DMS 273 (cell line): ENCODE measurements at regions not wholly inside any gene's neighbourhood (a gene's known extent, or its start where the extent isn't known, plus 50 kb on each side); places are given as distances from the start of the nearest gene placed in this dataset.
"Not testable (repeated sequence)": the region's sequence is repeated elsewhere in the genome, so short reads cannot be mapped to it uniquely, and the experiment has no call there.

Source experiments
- DNase-seq: peaks from one replicate; lab custom pipeline; 2025; ENCODE audit not compliant: unreplicated experiment; lab: John Stamatoyannopoulos, UW

GRCh38 chr10:22825841-22826240 lies 102.0 kb upstream of the ARMC3 start:
- DNase-seq, result no peak

- no peak for DNase-seq
These were observed 102.9 kb upstream of the ARMC3 start for GRCh38 chr10:22824984-22825383.

- DNase-seq, result no peak
These were observed 103.3 kb upstream of the ARMC3 start for GRCh38 chr10:22824520-22824919.

- DNase-seq, result no peak
These were observed 104.7 kb upstream of the ARMC3 start for GRCh38 chr10:22823109-22823508.

- DNase-seq, result not testable (repeated sequence)
These were observed 105.9 kb upstream of the ARMC3 start for GRCh38 chr10:22821921-22822320.

- peak; percentile 3 for DNase-seq
These were observed 106.4 kb upstream of the ARMC3 start for GRCh38 chr10:22821501-22821900.

- DNase-seq, result peak; percentile 32
These were observed 101.9 kb upstream of the PIP4K2A start for GRCh38 chr10:22816298-22816653.

- peak; percentile 49 for DNase-seq
These were observed 96.5 kb upstream of the PIP4K2A start for GRCh38 chr10:22810643-22811465.

GRCh38 chr10:22807238-22807637 lies 92.9 kb upstream of the PIP4K2A start:
- DNase-seq, result no peak

GRCh38 chr10:22805304-22805703 lies 90.9 kb upstream of the PIP4K2A start:
- peak; percentile 24 for DNase-seq

GRCh38 chr10:22803261-22803885 lies 89.0 kb upstream of the PIP4K2A start:
- DNase-seq, result no peak

GRCh38 chr10:22801785-22802184 lies 87.4 kb upstream of the PIP4K2A start:
- no peak for DNase-seq

- not testable (repeated sequence) for DNase-seq
These were observed 83.4 kb upstream of the PIP4K2A start for GRCh38 chr10:22797796-22798195.

- no peak for DNase-seq
These were observed 81.2 kb upstream of the PIP4K2A start for GRCh38 chr10:22795546-22795945.

GRCh38 chr10:22792161-22792560 lies 77.8 kb upstream of the PIP4K2A start:
- DNase-seq, result no peak

- no peak for DNase-seq
These were observed 77.3 kb upstream of the PIP4K2A start for GRCh38 chr10:22791665-22792064.

- DNase-seq, result no peak
These were observed 70.3 kb upstream of the PIP4K2A start for GRCh38 chr10:22784668-22785067.

GRCh38 chr10:22783807-22784206 lies 69.4 kb upstream of the PIP4K2A start:
- DNase-seq, result no peak

- DNase-seq, result peak; percentile 90
These were observed 66.1 kb upstream of the PIP4K2A start for GRCh38 chr10:22780474-22780885.

GRCh38 chr10:22779331-22780019 lies 65.1 kb upstream of the PIP4K2A start:
- no peak for DNase-seq

- no peak for DNase-seq
These were observed 59.7 kb upstream of the PIP4K2A start for GRCh38 chr10:22774102-22774501.

- DNase-seq, result not testable (repeated sequence)
These were observed 57.3 kb upstream of the PIP4K2A start for GRCh38 chr10:22771631-22772030.
